ENCODE measurements at regions not wholly inside any gene's neighbourhood (a gene's known extent, or its start where the extent isn't known, plus 50 kb on each side); places are given as distances from the start of the nearest gene placed in this dataset.

- Histone ChIP-seq H2AFZ (replicated peaks; ENCODE audit: low read length, poor library complexity) (no peak overlapping the region), H4K20me1 (ENCODE audit: insufficient read depth, low read length) (no peaks in the 10 kb centered on the region), H2AK5ac (ENCODE audit: low read depth, low read length) (no peak overlapping the region), H3K79me1 (ENCODE audit: low read depth in 1 of 2, low read length in 2 of 2) (no peaks in the 10 kb centered on the region), H3K27ac (ENCODE audit: insufficient read depth, low read length) (no peak overlapping the region), H3K14ac (replicated peaks; ENCODE audit: low read depth, low read length) (no peak overlapping the region), H3K27me3 (ENCODE audit: control insufficient read depth, insufficient read depth, low read length) (no peaks in the 10 kb centered on the region), H4K5ac (ENCODE audit: low read depth, low read length) (no peak overlapping the region), H3K4me1 (ENCODE audit: control insufficient read depth, insufficient read depth, low read length) (no peaks in the 10 kb centered on the region), H2BK5ac (ENCODE audit: low read depth, low read length, poor library complexity, severe bottlenecking) (no peak overlapping the region), H3K56ac (ENCODE audit: extremely low read depth, insufficient read depth, low read length) (no peak overlapping the region), H4K8ac (ENCODE audit: low read depth in 2 of 2, low read length in 2 of 2) (no peak overlapping the region), H3K9me3 (ENCODE audit: control insufficient read depth, insufficient read depth, low read length) (no peaks in the 10 kb centered on the region), H3K4me2 (ENCODE audit: low read depth, low read length) (no peak overlapping the region), H3K23ac (ENCODE audit: low read depth, low read length) (no peak overlapping the region), H3K18ac (ENCODE audit: low read depth, low read length) (no peak overlapping the region), H2AK9ac (replicated peaks; ENCODE audit: low read depth, low read length, poor library complexity) (no peak overlapping the region), H3K4me3 (ENCODE audit: insufficient read depth, low read depth, low read length) (no peak overlapping the region), H4K91ac (ENCODE audit: insufficient read depth, low read depth, low read length) (no peak overlapping the region), H3K9me1 (ENCODE audit: insufficient read depth, low read length) (no peaks in the 10 kb centered on the region), H2BK20ac (ENCODE audit: low read depth, low read length) (no peak overlapping the region), H3K9ac (ENCODE audit: low read depth, low read length) (no peak overlapping the region), H2BK120ac (ENCODE audit: low read depth, low read length) (no peak overlapping the region), H3K4ac (ENCODE audit: low read depth, low read length) (no peak overlapping the region), H3K36me3 (ENCODE audit: control insufficient read depth, insufficient read depth, low read length) (no peaks in the 10 kb centered on the region), H2BK15ac (ENCODE audit: low read depth, low read length) (no peak overlapping the region)
- ATAC-seq (ENCODE audit: low read depth) (no peak), DNase-seq (no peak)
- intact Hi-C loops (cut with micrococcal nuclease), result no loop called here
- TF ChIP-seq NFE2L2 (IDR thresholded peaks at IDR 0.05; ENCODE audit: low read depth, low read length), result no peak
- TF ChIP-seq FOS (IDR thresholded peaks at IDR 0.05; ENCODE audit: low read depth, low read length), result no peak
- no peak for TF ChIP-seq MAZ (IDR thresholded peaks at IDR 0.05; ENCODE audit: borderline replicate concordance, low read depth, low read length)
- TF ChIP-seq SMC3 (IDR thresholded peaks at IDR 0.05; ENCODE audit: low read depth, low read length), result no peak
- TF ChIP-seq MAFK (IDR thresholded peaks at IDR 0.05; ENCODE audit: low read depth, low read length), result no peak
- TF ChIP-seq ELK1 (IDR thresholded peaks at IDR 0.05; ENCODE audit: borderline replicate concordance, low read depth, low read length), result no peak
- no peak for TF ChIP-seq CHD1 (IDR thresholded peaks at IDR 0.05; ENCODE audit: low read depth, low read length)
- no peak for TF ChIP-seq BHLHE40 (IDR thresholded peaks at IDR 0.05; ENCODE audit: low read depth, low read length)
- TF ChIP-seq CEBPB (IDR thresholded peaks at IDR 0.05; ENCODE audit: low read depth, low read length), result no peak
- TF ChIP-seq CTCF (conservative IDR thresholded peaks at IDR 0.05; ENCODE audit: low read depth, low read length), result no peak
- no peak for TF ChIP-seq RCOR1 (IDR thresholded peaks at IDR 0.05; ENCODE audit: insufficient replicate concordance, low read length)
- WGBS, 2 experiments (ENCODE audit: extremely low coverage in 2 of 2, insufficient read length in 1 of 2), result 17% methylated on average over 1 of the region's 5 CpGs; no CpG with 5 or more reads in 1 of the 2 experiments
- CTCF ChIA-PET, result interaction anchor here (0.9 kb wide), 1 partner anchor 9 kb away, joined by 3 read pairs; no protein-coding TSS in a partner anchor
- POLR2A ChIA-PET (ENCODE audit: unreplicated experiment), result no interaction called here
- BruUV-seq (replicated peaks), result no TSS peak
- dilution Hi-C loops (cut with HindIII; ENCODE audit: low sequenced_read_pairs, unreplicated experiment), result no loop called here
- in situ Hi-C loops (cut with MboI; ENCODE audit: low sequenced_read_pairs), result no loop called here
Observed at GRCh38 chr2:125526093-125526492, 1129.9 kb upstream of the GYPC start.

Measured in IMR-90 (cell line).